AG10803 (cell line): ENCODE measurements at regions not wholly inside any gene's neighbourhood (a gene's known extent, or its start where the extent isn't known, plus 50 kb on each side); places are given as distances from the start of the nearest gene placed in this dataset.

Experiments used
- DNase-seq: peaks from one replicate; pipeline ENCODE4 v3.0.0; 2010; ENCODE audit warnings: low read depth
- H3K4me3 ChIP-seq: 2 replicates; pipeline ENCODE4 v1.5.1; 2011; ENCODE audit warnings: mild to moderate bottlenecking, low read length, control low read depth
- CTCF ChIP-seq: conservative IDR thresholded peaks from 2 replicates; pipeline ENCODE4 v1.5.1; 2011; ENCODE audit warnings: mild to moderate bottlenecking, low read length, control low read depth, inconsistent platforms

GRCh38 chr16:9188721-9189120, 97.3 kb downstream of the HAPSTR1 start:
- no peak for TF ChIP-seq CTCF

GRCh38 chr16:9191274-9191850, 99.9 kb downstream of the HAPSTR1 start:
- TF ChIP-seq CTCF, result no peak
- no peak for DNase-seq
- no peak overlapping the region for H3K4me3 ChIP-seq

More at GRCh38 chr16:9188721-9189120, 97.3 kb downstream of the HAPSTR1 start:
- no peak for DNase-seq
- H3K4me3 ChIP-seq, result no peak overlapping the region

GRCh38 chr16:9192746-9193145, 101.3 kb downstream of the HAPSTR1 start:
- TF ChIP-seq CTCF, result no peak
- peak; percentile 21 for DNase-seq

GRCh38 chr16:9195287-9195686, 103.8 kb downstream of the HAPSTR1 start:
- no peak for TF ChIP-seq CTCF
- no peak for DNase-seq
- H3K4me3 ChIP-seq, result no peak overlapping the region

More at GRCh38 chr16:9192746-9193145, 101.3 kb downstream of the HAPSTR1 start:
- H3K4me3 ChIP-seq, result no peak overlapping the region

GRCh38 chr16:9197957-9198661, 106.7 kb downstream of the HAPSTR1 start:
- no peak for TF ChIP-seq CTCF
- DNase-seq, result no peak
- no peak overlapping the region for H3K4me3 ChIP-seq

- TF ChIP-seq CTCF, result no peak
- no peak overlapping the region for H3K4me3 ChIP-seq
- no peak for DNase-seq
Observed at GRCh38 chr16:9199311-9199710, 107.9 kb downstream of the HAPSTR1 start.

- DNase-seq, result no peak
- no peak for TF ChIP-seq CTCF
Observed at GRCh38 chr16:9199751-9200150, 108.3 kb downstream of the HAPSTR1 start.

More at GRCh38 chr16:9199751-9200150, 108.3 kb downstream of the HAPSTR1 start:
- H3K4me3 ChIP-seq, result no peak overlapping the region
